ENCODE measurements at regions not wholly inside any gene's neighbourhood (a gene's known extent, or its start where the extent isn't known, plus 50 kb on each side); places are given as distances from the start of the nearest gene placed in this dataset.

GRCh38 chr6:16972535-16972934 is 129.3 kb upstream of the STMND1 start:
- TF ChIP-seq POLR2A (IDR thresholded peaks at IDR 0.05) (no peak), CTCF (IDR thresholded peaks at IDR 0.05 in 4 of 5, conservative IDR thresholded peaks at IDR 0.05 in 1 of 5) (no peak)
